ENCODE measurements at regions not wholly inside any gene's neighbourhood (a gene's known extent, or its start where the extent isn't known, plus 50 kb on each side); places are given as distances from the start of the nearest gene placed in this dataset.

- TF ChIP-seq E2F4 (CRISPR knock-in tag; IDR thresholded peaks at IDR 0.05; ENCODE audit: borderline replicate concordance, low read depth) = no peak
- no peak for TF ChIP-seq NR2C2 (CRISPR knock-in tag; IDR thresholded peaks at IDR 0.05)
- no peak for TF ChIP-seq RORB (CRISPR knock-in tag; IDR thresholded peaks at IDR 0.05)
- no peak for TF ChIP-seq NFE2L1 (CRISPR knock-in tag; IDR thresholded peaks at IDR 0.05)
- TF ChIP-seq ZNF263 (CRISPR knock-in tag; IDR thresholded peaks at IDR 0.05; ENCODE audit: low read depth) = no peak
- no peak for TF ChIP-seq ATF1 (CRISPR knock-in tag; IDR thresholded peaks at IDR 0.05)
- no peak for TF ChIP-seq ZNF425 (CRISPR knock-in tag; conservative IDR thresholded peaks at IDR 0.05)
- TF ChIP-seq CBFB (CRISPR knock-in tag; IDR thresholded peaks at IDR 0.05; ENCODE audit: low read depth) = no peak
- TF ChIP-seq GABPB1 (CRISPR knock-in tag; IDR thresholded peaks at IDR 0.05) = no peak
- no peak for TF ChIP-seq PREB (CRISPR knock-in tag; IDR thresholded peaks at IDR 0.05; ENCODE audit: borderline replicate concordance)
- no peak for TF ChIP-seq RELA (CRISPR knock-in tag; IDR thresholded peaks at IDR 0.05; ENCODE audit: borderline replicate concordance)
- TF ChIP-seq E2F5 (CRISPR knock-in tag; IDR thresholded peaks at IDR 0.05) = no peak
- no peak for TF ChIP-seq ZNF219 (CRISPR knock-in tag; IDR thresholded peaks at IDR 0.05; ENCODE audit: borderline replicate concordance)
- no peak for TF ChIP-seq FOXJ3 (CRISPR knock-in tag; IDR thresholded peaks at IDR 0.05; ENCODE audit: borderline replicate concordance)
- no peak for TF ChIP-seq TEAD1 (CRISPR knock-in tag; IDR thresholded peaks at IDR 0.05)
- TF ChIP-seq ZNF532 (CRISPR knock-in tag; IDR thresholded peaks at IDR 0.05; ENCODE audit: borderline replicate concordance) = no peak
- TF ChIP-seq NFYB (CRISPR knock-in tag; conservative IDR thresholded peaks at IDR 0.05; ENCODE audit: low read depth) = no peak
- TF ChIP-seq ZBTB43 (CRISPR knock-in tag; IDR thresholded peaks at IDR 0.05) = no peak
- no peak for TF ChIP-seq GRHL2 (CRISPR knock-in tag; IDR thresholded peaks at IDR 0.05; ENCODE audit: insufficient replicate concordance, severe bottlenecking)
- H3K27ac Mint-ChIP-seq = no peak overlapping the region
- no peaks in the 10 kb centered on the region for H3K9me3 Mint-ChIP-seq
- H3K27me3 Mint-ChIP-seq (ENCODE audit: low read depth) = no peaks in the 10 kb centered on the region
- POLR2A ChIA-PET = no interaction called here
- H3K36me3 Mint-ChIP-seq = no peaks in the 10 kb centered on the region
- ATAC-seq (no peak), DNase-seq (ENCODE audit: low spot score) (no peak)
- CTCF ChIA-PET = no interaction called here
- no peak overlapping the region for H3K4me3 Mint-ChIP-seq
- H3K4me1 Mint-ChIP-seq = peaks cover 11% of the 10 kb centered on the region
Observed at GRCh38 chr10:107809889-107810288, 645.4 kb upstream of the SORCS1 start.

Data from WTC11 (cell line).